B cell (primary cell): ENCODE measurements at regions not wholly inside any gene's neighbourhood (a gene's known extent, or its start where the extent isn't known, plus 50 kb on each side); places are given as distances from the start of the nearest gene placed in this dataset.

Experiments used
- ATAC-seq: fragments of 200-7000 bp; cut with Tn5 transposase; one replicate; pipeline ENCODE4 v1.10.0; 2021; ENCODE audit warnings: low read depth, mild to moderate bottlenecking, moderate number of reproducible peaks, moderate library complexity
- CTCF ChIA-PET: fragments of 350-600 bp; sonication (Branson Sonifier 250); formaldehyde crosslinking; loops from one replicate; lab custom pipeline; 2021; ENCODE audit warnings: antibody characterized with exemption, inconsistent platforms; lab: Charles Lee
- POLR2A ChIA-PET: fragments of 350-600 bp; sonication (Branson Sonifier 250); formaldehyde crosslinking; loops from one replicate; lab custom pipeline; 2021; ENCODE audit warnings: antibody characterized with exemption; lab: Charles Lee
- DNase-seq: peaks from one replicate; pipeline ENCODE4 v3.0.0; 2013
- H2AFZ ChIP-seq: 2 replicates; pipeline ENCODE4 v1.6.1; 2012; ENCODE audit warnings: mild to moderate bottlenecking, low read depth, low read length; ENCODE audit not compliant: insufficient read depth, poor library complexity, severe bottlenecking
- H3K27ac ChIP-seq, 2 donors: 1 replicate in 1 of 2; 2 replicates in 1 of 2; pipeline ENCODE4 v1.5.1; 2012 to 2013; ENCODE audit warnings: low read length in 2 of 2, mild to moderate bottlenecking in 2 of 2, moderate library complexity in 1 of 2
- H3K27me3 ChIP-seq, 4 experiments: fragments of 200-600 bp in 1 of 4; sonication (generic) in 1 of 4; replicated peaks in 1 of 4; 1 replicate in 2 of 4; 2 replicates in 2 of 4; pipeline versions ENCODE4 v1.6.1 to v1.7.0; 2013 to 2016; ENCODE audit warnings: low read length in 3 of 4, mild to moderate bottlenecking in 2 of 4, mixed read lengths in 1 of 4, moderate library complexity in 1 of 4; ENCODE audit not compliant: insufficient read depth in 4 of 4, control insufficient read depth in 3 of 4; ENCODE audit errors: control extremely low read depth in 1 of 4
- H3K36me3 ChIP-seq, 2 experiments: replicated peaks in 1 of 2; 1 replicate in 1 of 2; 2 replicates in 1 of 2; pipeline versions ENCODE4 v1.6.1 to v1.7.1; 2013; ENCODE audit warnings: low read length in 1 of 2; ENCODE audit not compliant: insufficient read depth in 2 of 2, control insufficient read depth in 1 of 2; ENCODE audit errors: control extremely low read depth in 1 of 2, extremely low read depth in 1 of 2
- H3K4me1 ChIP-seq, 2 donors: fragments of 200-600 bp in 1 of 2; sonication (generic) in 1 of 2; 1 replicate in 1 of 2; 2 replicates in 1 of 2; pipeline versions ENCODE4 v1.5.1 to v1.6.1; 2013 to 2017; ENCODE audit warnings: low read length in 2 of 2; ENCODE audit not compliant: control insufficient read depth in 2 of 2, insufficient read depth in 2 of 2
- H3K4me2 ChIP-seq: replicated peaks from 2 replicates; pipeline ENCODE3; 2012; ENCODE audit warnings: mild to moderate bottlenecking, low read depth, low read length; ENCODE audit not compliant: poor library complexity, severe bottlenecking
- H3K4me3 ChIP-seq, 5 experiments: fragments of 200-600 bp in 1 of 5; sonication (generic) in 1 of 5; 1 replicate in 3 of 5; 2 replicates in 2 of 5; pipeline versions ENCODE4 v1.5.1 to v1.7.0; 2011 to 2016; ENCODE audit warnings: low read length in 4 of 5, mild to moderate bottlenecking in 4 of 5, low read depth in 2 of 5, control low read depth in 1 of 5, moderate library complexity in 1 of 5; ENCODE audit not compliant: insufficient read depth in 1 of 5; ENCODE audit errors: control extremely low read depth in 1 of 5, extremely low read depth in 1 of 5
- H3K79me2 ChIP-seq: fragments of 200-600 bp; sonication (generic); one replicate; pipeline ENCODE4 v1.6.0; 2016; ENCODE audit warnings: low read length; ENCODE audit not compliant: control insufficient read depth, insufficient read depth
- H3K9ac ChIP-seq: fragments of 200-600 bp; sonication (generic); 2 replicates; pipeline ENCODE4 v1.6.1; 2017; ENCODE audit warnings: mild to moderate bottlenecking, low read length, moderate library complexity
- H3K9me3 ChIP-seq, 3 donors: one replicate each; pipeline versions ENCODE4 v1.6.1 to v1.7.1; 2013; ENCODE audit warnings: low read length in 2 of 3; ENCODE audit not compliant: control insufficient read depth in 2 of 3, insufficient read depth in 1 of 3; ENCODE audit errors: control extremely low read depth in 1 of 3
- H4K20me1 ChIP-seq: 2 replicates; pipeline ENCODE4 v1.6.0; 2012; ENCODE audit warnings: mild to moderate bottlenecking, low read length; ENCODE audit not compliant: insufficient read depth, control insufficient read depth, poor library complexity, severe bottlenecking
- H3K27ac Mint-ChIP-seq: one replicate; pipeline ENCODE4 v1.8.0; 2021; ENCODE audit warnings: mixed read lengths
- H3K27me3 Mint-ChIP-seq: one replicate; pipeline ENCODE4 v1.8.0; 2021; ENCODE audit warnings: mixed read lengths
- H3K4me1 Mint-ChIP-seq: one replicate; pipeline ENCODE4 v1.8.0; 2021; ENCODE audit warnings: mixed read lengths
- H3K4me3 Mint-ChIP-seq: one replicate; pipeline ENCODE4 v1.8.0; 2021; ENCODE audit warnings: mixed read lengths
- H3K9me3 Mint-ChIP-seq: one replicate; pipeline ENCODE4 v1.8.0; 2022; ENCODE audit warnings: mixed read lengths; ENCODE audit not compliant: insufficient read depth
- CTCF ChIP-seq: fragments of 200-600 bp; IDR thresholded peaks from one replicate; pipeline ENCODE4 v1.8.0; 2022; ENCODE audit warnings: antibody characterized with exemption, mild to moderate bottlenecking
- EZH2 ChIP-seq: IDR thresholded peaks from 2 replicates; pipeline ENCODE4 v1.6.1; 2012; ENCODE audit warnings: borderline replicate concordance, low read depth, mild to moderate bottlenecking, moderate library complexity, low read length; ENCODE audit not compliant: insufficient read depth, poor library complexity, severe bottlenecking
- WGBS: methylation state at CpG from one replicate; pipeline ENCODE4 v1.1.5; 2013; ENCODE audit warnings: missing lambda C conversion rate; ENCODE audit not compliant: insufficient coverage; 5-methylcytosine and 5-hydroxymethylcytosine counted together
- intact Hi-C: fragments of 100-400 bp; cut with micrococcal nuclease; formaldehyde crosslinking; loops from one replicate; pipeline ENCODE4 v1.10.0; 2022

DNA sequence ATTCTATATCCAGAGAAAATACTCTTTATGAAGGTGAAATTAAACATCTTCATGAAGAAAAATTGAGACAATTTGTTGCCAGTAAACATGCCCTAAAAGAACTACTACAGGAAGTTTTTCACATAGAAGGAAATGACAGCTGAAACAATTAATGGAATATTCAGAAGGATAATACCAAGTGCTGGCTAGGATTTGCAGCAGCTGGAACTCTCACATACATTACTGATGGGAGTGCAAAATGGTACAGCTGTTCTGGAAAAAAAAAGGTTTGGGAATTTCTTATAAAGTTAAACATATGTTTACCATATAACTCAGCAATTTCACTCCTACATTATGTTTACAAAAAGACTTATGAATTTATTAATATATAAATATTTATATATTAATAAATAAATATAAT is 193.2 kb upstream of the FAT4 start:
- ATAC-seq: no peak
- Mint-ChIP-seq H3K27me3 (no peaks in the 10 kb centered on the region), H3K9me3 (peaks cover 4% of the 10 kb centered on the region), H3K4me1 (no peaks in the 10 kb centered on the region), H3K4me3 (no peak overlapping the region), H3K27ac (no peak overlapping the region)
- Histone ChIP-seq H4K20me1 (no peaks in the 10 kb centered on the region), H3K4me2 (no peak overlapping the region), H3K79me2 (no peaks in the 10 kb centered on the region), H3K36me3 (no peaks in the 10 kb centered on the region), H3K9ac (no peak overlapping the region), H3K9me3 (no peaks in the 10 kb centered on the region), H3K4me1 (no peaks in the 10 kb centered on the region), H2AFZ (no peak overlapping the region), H3K27ac (no peak overlapping the region), H3K27me3 (no peaks in the 10 kb centered on the region), H3K4me3 (no peak overlapping the region)
- DNase-seq: no peak
- TF ChIP-seq EZH2: no peak
- TF ChIP-seq CTCF: no peak
- POLR2A ChIA-PET: no interaction called here
- CTCF ChIA-PET: no interaction called here
- intact Hi-C loops: no loop called here

- H3K27me3 Mint-ChIP-seq: no peaks in the 10 kb centered on the region
- H3K4me2 ChIP-seq: no peak overlapping the region
- intact Hi-C loops: no loop called here
- H3K79me2 ChIP-seq: no peaks in the 10 kb centered on the region
- WGBS: no CpG with 5 or more reads among the region's 1 CpG
- H3K9me3 Mint-ChIP-seq: peaks cover 4% of the 10 kb centered on the region
- H3K4me1 Mint-ChIP-seq: no peaks in the 10 kb centered on the region
- H3K4me3 ChIP-seq: no peak overlapping the region
- no peaks in the 10 kb centered on the region for H3K36me3 ChIP-seq
- no peaks in the 10 kb centered on the region for H3K9me3 ChIP-seq
- no peak for TF ChIP-seq CTCF
- TF ChIP-seq EZH2: no peak
- H3K9ac ChIP-seq: no peak overlapping the region
- DNase-seq (no peak), ATAC-seq (no peak)
- ChIA-PET POLR2A (no interaction called here), CTCF (no interaction called here)
- H3K27me3 ChIP-seq: no peaks in the 10 kb centered on the region
- no peak overlapping the region for H3K4me3 Mint-ChIP-seq
- no peaks in the 10 kb centered on the region for H4K20me1 ChIP-seq
- H3K4me1 ChIP-seq: no peaks in the 10 kb centered on the region
- no peak overlapping the region for H3K27ac ChIP-seq
- H2AFZ ChIP-seq: no peak overlapping the region
- H3K27ac Mint-ChIP-seq: no peak overlapping the region
These were observed 198.3 kb upstream of the FAT4 start for GRCh38 chr4:125116431-125116830.
